Right lobe of liver (tissue), 4 donors: ENCODE measurements at regions not wholly inside any gene's neighbourhood (a gene's known extent, or its start where the extent isn't known, plus 50 kb on each side); places are given as distances from the start of the nearest gene placed in this dataset.
"Not testable (repeated sequence)": the region's sequence is repeated elsewhere in the genome, so short reads cannot be mapped to it uniquely, and the experiment has no call there.

ENCODE experiments used
- POLR2A ChIP-seq: fragments of 450-650 bp; IDR thresholded peaks from one replicate; pipeline ENCODE4 v1.6.1; 2017; ENCODE audit warnings: antibody characterized with exemption, mild to moderate bottlenecking
- TF ChIP-seq, protein P1 (sequence below), 4 donors: fragments of 200-600 bp in 3 of 4; fragments of 450-650 bp in 1 of 4; IDR thresholded peaks; one replicate each; pipeline versions ENCODE4 v1.5.1 to v1.8.0; 2016 to 2022; ENCODE audit warnings: antibody characterized with exemption in 4 of 4, mild to moderate bottlenecking in 2 of 4
- donor health status: DM: no; HTN: no; CAD: no.
- donor health status: DM: no; HTN: no; CAD: no.
- donor health status: DM: no; HTN: yes; CAD: no.

DNA sequence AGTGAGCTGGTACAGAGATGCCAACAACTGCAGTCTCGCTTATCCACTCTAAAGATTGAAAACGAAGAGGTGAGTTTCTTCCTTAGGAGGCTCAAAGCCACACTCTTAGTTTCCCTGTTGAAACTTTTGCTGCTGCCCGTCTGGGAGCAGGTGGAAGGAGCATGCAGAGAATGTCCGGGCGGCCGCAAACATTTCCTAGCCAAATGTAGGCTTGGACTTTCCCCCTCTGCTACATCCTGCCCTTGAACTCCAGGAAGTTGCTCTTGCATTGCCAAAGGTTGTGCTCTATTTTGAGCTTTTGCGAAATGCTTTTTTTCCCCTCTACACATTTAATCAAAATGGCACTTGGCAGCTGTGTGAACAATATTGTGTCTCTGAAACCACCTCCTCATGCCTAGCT is 65.0 kb upstream of the IKBKE start:
- TF ChIP-seq, protein P1, sequence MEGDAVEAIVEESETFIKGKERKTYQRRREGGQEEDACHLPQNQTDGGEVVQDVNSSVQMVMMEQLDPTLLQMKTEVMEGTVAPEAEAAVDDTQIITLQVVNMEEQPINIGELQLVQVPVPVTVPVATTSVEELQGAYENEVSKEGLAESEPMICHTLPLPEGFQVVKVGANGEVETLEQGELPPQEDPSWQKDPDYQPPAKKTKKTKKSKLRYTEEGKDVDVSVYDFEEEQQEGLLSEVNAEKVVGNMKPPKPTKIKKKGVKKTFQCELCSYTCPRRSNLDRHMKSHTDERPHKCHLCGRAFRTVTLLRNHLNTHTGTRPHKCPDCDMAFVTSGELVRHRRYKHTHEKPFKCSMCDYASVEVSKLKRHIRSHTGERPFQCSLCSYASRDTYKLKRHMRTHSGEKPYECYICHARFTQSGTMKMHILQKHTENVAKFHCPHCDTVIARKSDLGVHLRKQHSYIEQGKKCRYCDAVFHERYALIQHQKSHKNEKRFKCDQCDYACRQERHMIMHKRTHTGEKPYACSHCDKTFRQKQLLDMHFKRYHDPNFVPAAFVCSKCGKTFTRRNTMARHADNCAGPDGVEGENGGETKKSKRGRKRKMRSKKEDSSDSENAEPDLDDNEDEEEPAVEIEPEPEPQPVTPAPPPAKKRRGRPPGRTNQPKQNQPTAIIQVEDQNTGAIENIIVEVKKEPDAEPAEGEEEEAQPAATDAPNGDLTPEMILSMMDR (IDR thresholded peaks at IDR 0.05) = not testable (repeated sequence)
- not testable (repeated sequence) for TF ChIP-seq POLR2A
